GM21447 (cell line): ENCODE measurements at regions not wholly inside any gene's neighbourhood (a gene's known extent, or its start where the extent isn't known, plus 50 kb on each side); places are given as distances from the start of the nearest gene placed in this dataset.
"Not testable (repeated sequence)": the region's sequence is repeated elsewhere in the genome, so short reads cannot be mapped to it uniquely, and the experiment has no call there.

Source experiments
- ATAC-seq: cut with Tn5 transposase; IDR thresholded peaks from one replicate; pipeline ENCODE4 v1.9.1; 2021; ENCODE audit not compliant: unreplicated experiment

DNA sequence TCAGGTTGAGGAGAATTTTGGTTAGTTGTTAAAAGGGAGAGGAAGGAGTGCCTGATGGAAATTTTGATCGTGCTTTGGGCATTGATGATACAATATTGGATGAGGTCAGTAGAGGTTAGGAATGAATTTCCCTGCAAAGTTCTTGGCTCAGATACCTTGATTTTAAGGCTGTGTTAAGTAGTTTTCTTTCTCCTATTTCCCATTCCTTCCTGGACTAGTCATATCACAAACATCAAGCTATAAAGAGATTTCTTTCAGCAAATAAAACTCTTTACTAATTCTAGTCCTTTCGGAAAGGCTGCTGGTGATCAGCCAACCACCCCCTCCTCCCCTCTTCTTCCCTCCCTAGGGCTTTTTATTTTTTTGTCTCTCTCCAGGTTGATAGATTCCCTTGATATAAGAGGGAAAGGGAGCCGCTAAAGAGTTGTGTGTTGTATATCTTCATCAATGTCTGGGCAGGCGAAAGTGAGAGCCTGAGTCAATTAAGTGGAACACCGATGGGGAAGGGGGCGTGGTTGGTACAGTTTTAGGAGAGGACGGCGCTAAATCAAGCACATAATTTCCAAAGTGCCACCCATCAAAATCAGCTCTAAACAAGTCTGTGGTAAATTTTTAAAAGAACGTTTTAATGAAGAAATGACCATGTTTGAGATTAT is 100.1 kb upstream of the PLXNA2 start:
- no peak for ATAC-seq

DNA sequence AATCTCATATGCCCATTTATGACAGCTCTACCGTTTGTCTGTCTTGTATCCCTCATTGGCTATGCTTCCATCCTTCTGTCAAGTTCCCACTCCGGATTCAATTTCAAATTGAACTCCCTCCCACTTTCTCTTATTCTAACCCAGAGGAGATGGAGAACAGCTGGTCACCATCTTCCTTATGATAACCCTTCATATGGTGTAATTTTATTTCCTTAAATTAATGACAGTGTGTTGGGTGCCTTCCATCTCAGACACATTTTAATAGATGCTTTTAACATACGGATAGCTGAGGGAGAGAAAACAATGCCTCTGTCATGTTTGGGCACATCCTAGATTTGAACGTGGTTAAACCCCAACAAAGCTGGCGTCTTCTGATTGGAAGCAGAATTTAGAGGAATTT is 103.0 kb upstream of the PLXNA2 start:
- ATAC-seq: no peak

DNA sequence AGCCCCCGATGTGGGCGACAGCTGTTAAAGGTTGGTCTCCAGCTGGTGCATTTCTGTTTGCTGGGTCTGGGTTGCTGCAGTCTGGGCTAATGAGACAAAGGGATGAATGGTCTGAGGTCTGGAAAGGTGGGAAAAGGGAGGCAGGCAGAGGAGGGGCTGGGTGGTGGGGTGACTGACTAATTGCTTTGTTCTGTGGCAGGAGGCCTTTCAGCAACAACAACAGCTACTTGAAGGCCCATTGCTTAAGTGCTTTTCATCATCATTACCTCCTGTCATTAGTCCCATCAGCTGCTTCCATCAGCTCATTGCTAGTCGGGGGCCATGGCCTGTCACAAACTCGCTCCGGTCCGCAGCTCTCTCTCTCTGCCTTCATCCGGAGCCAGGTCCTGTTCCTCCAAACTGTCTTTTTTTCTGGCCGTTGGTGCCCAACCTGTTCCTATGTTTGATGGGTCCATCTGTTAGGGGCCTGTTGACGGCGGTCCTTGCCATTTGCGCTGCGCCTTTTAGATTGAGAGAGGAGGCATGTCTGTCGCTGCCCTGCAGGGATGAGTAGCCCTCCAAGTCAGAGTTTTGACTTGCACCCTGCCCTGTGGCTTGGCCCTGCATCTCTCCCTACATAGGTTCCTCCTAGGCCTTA is 105.6 kb upstream of the PLXNA2 start:
- ATAC-seq: no peak

- no peak for ATAC-seq
Measured at GRCh38 chr1:208350815-208351214, 106.6 kb upstream of the PLXNA2 start.

GRCh38 chr1:208351838-208352237 is 107.7 kb upstream of the PLXNA2 start:
- ATAC-seq: no peak

DNA sequence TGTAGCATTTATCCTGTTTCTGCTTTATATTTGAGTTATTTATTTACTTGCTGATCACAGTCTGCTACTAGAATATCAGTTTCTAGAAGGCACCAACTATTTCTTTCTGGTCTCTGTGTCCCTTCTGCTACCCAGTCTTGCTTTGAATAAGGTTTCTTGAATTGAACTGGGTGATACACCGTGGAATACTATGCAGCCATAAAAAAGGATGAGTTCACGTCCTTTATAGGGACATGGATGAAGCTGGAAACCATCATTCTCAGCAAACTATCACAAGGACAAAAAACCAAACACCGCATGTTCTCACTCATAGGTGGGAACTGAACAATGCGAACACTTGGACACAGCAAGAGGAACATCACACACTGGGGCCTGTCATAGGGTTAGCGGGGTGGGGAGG is 109.6 kb upstream of the PLXNA2 start:
- not testable (repeated sequence) for ATAC-seq

GRCh38 chr1:208357644-208358507 is 113.7 kb upstream of the PLXNA2 start:
- no peak for ATAC-seq

DNA sequence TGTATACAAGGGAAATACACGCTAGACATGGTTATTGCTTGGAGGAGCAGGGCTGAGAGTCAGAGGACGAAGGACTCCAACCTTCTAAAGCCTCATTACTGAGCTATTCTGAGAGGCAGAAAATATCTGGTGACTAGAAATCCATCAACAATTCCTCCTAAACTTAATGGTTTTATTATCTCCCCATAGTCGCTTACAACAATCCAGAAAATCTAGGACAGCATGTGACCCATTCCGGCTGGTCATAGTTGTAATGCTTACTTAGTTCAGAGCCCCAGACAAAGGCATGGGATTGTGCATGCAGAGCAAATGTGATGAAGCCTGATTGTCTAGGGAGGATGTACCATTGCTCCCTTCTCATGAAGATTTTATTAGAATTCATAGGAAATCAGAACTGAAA is 114.5 kb upstream of the PLXNA2 start:
- no peak for ATAC-seq

DNA sequence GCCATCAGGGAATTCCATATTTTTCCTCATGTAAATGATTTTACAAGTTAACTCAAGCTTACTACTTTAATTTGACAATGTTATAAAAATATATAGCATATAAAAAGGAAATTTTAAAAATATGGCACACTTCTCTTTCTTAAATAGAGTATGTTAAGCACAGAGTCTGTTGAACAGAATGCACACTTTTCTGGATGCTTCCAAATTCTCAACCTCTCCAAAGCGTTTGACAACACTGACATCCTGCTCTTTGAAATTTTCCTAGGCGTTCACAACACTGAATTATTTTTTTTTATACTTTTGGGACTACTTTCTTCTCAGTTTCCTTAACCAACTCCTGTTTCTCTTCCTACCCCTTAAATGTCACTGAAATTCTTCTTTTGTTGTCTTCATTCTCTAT is 117.8 kb upstream of the PLXNA2 start:
- no peak for ATAC-seq

GRCh38 chr1:208366559-208366958 is 122.4 kb upstream of the PLXNA2 start:
- ATAC-seq: no peak

- no peak for ATAC-seq
Measured at GRCh38 chr1:208369045-208369444, 124.9 kb upstream of the PLXNA2 start.

DNA sequence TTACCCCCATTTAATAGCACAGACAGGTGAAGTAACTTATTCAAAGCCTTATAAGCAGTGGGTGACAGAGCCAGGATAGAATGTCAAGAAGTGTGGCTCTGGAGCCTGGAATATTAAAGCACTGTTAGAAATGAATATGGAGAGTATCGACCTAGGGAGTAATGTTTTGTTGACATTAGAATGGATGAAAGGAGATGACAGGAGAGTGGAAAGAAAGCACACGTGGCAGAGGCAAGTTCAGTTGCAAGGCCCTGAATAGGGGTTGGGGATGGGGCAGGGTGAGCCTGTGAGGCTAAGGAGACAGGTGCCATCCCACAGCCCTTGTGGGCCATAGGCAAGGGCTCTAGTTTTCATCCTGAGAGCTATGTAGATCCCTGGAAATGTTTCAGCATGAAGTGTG is 125.5 kb upstream of the PLXNA2 start:
- no peak for ATAC-seq

DNA sequence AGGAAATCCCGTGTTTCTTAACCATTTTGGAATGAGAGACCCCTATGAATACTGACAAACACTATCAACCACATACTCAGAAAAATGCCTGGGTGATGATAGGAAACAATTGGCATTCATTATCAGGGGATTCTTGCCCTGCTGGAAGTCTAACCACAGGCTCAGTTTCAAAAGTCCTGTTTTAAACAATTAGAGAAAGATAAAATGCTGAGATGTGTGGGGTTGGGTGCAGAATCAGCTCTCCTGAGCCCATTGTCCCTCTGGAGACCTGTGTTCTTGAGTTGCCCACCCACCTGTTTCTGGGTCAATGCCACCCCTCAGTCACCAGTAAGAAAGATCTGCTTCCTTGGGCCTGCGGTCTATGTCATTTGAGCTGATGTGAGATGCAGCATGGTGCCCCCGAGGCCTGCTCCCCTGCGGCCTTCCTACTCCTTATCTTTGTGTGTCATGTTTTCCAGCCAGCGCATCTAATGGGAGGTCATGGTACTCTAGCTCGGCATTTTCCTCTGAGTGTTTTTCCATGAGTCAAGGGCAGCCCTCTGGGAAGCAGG is 130.3 kb upstream of the PLXNA2 start:
- ATAC-seq: no peak

- no peak for ATAC-seq
Measured at GRCh38 chr1:208381481-208381880, 137.3 kb upstream of the PLXNA2 start.

GRCh38 chr1:208387908-208388811 is 144.0 kb upstream of the PLXNA2 start:
- ATAC-seq: no peak

GRCh38 chr1:208393416-208393815 is 149.2 kb upstream of the PLXNA2 start:
- no peak for ATAC-seq

- ATAC-seq: no peak
Measured at GRCh38 chr1:208393826-208394225, 149.6 kb upstream of the PLXNA2 start.

GRCh38 chr1:208397286-208397685 is 153.1 kb upstream of the PLXNA2 start:
- ATAC-seq: no peak

DNA sequence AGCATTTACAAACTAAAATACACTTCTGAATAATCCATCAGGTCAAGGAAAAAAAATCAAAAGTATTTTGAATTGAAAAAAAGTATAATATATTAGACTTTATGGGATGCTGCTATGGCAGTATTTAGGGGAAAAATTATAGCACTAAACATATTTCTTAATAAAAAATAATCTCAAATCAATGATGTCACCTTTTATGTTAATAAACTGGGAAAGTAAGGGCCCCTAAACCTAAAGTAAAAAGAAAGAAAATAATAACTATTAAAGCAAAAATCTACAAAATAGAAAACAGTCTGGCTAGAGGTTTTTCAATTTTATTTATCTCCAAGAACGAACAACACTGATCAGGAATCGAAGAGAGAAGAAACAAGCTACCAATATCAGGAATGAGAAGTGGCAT is 160.8 kb upstream of the PLXNA2 start:
- no peak for ATAC-seq

DNA sequence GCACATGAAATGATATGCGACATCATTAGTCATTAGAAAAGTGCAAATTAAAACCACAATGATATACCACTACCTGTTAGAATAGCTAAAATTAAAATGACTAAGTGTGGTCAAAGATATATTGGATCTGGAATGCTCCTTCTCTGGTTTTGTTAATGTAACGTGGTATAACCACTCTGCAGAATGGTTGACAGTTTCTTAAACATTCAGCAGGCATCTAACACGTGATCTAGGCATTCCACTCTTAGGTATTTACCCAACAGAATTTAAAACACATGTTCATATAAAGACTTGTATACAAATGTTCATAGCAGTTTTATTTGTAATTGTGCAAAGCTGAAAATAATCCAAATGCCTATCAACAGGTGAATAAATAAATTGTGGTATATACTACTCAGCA is 165.0 kb upstream of the PLXNA2 start:
- ATAC-seq: no peak

DNA sequence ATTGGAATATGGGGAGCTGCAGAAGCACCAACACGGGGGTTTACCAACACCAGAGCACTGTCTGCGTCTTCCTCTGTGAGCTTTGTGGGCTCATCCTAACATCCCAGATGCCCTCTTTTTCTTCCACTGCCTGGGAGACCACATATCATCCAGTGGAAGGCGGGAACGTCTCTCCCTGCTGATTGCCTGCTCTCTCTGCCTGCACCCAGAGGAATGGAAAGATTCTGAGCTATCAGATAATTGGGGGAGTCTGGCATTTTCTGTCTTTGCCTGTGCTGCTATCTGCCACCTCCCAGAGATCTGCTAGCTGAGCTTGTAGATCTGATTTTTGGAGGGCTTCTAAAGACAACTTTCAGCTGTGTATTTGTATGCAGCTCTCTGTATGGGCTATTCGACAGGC is 166.2 kb upstream of the PLXNA2 start:
- no peak for ATAC-seq
